ENCODE measurements at regions not wholly inside any gene's neighbourhood (a gene's known extent, or its start where the extent isn't known, plus 50 kb on each side); places are given as distances from the start of the nearest gene placed in this dataset.
"Not testable (repeated sequence)": the region's sequence is repeated elsewhere in the genome, so short reads cannot be mapped to it uniquely, and the experiment has no call there.

- DNase-seq (ENCODE audit: low spot score) (no peak), ATAC-seq (no peak)
- Mint-ChIP-seq H3K27ac (no peak overlapping the region), H3K4me3 (no peak overlapping the region), H3K36me3 (no peaks in the 10 kb centered on the region), H3K9me3 (no peaks in the 10 kb centered on the region), H3K27me3 (ENCODE audit: low read depth) (no peaks in the 10 kb centered on the region), H3K4me1 (no peaks in the 10 kb centered on the region)
- ChIA-PET CTCF (interaction anchor here (1.6 kb wide), 1 partner anchor 11 kb away, joined by 6 read pairs; no protein-coding TSS in a partner anchor), POLR2A (no interaction called here)
- TF ChIP-seq MXD4 (CRISPR knock-in tag; IDR thresholded peaks at IDR 0.05; ENCODE audit: borderline replicate concordance): no peak
Observed at GRCh38 chrX:137164329-137164728, 130.5 kb upstream of the GPR101 start.

- H3K27me3 Mint-ChIP-seq (ENCODE audit: low read depth): no peaks in the 10 kb centered on the region
- DNase-seq (ENCODE audit: low spot score) (peak; percentile 13), ATAC-seq (peak; percentile 77)
- ChIA-PET POLR2A (no interaction called here), CTCF (no interaction called here)
- peaks cover 3% of the 10 kb centered on the region for H3K4me1 Mint-ChIP-seq
- TF ChIP-seq FOXP1 (CRISPR knock-in tag; IDR thresholded peaks at IDR 0.05; ENCODE audit: borderline replicate concordance) (no peak), ZNF425 (CRISPR knock-in tag; conservative IDR thresholded peaks at IDR 0.05) (no peak), E2F4 (CRISPR knock-in tag; IDR thresholded peaks at IDR 0.05; ENCODE audit: borderline replicate concordance, low read depth) (no peak), FOXJ3 (CRISPR knock-in tag; IDR thresholded peaks at IDR 0.05; ENCODE audit: borderline replicate concordance) (no peak), GTF2I (CRISPR knock-in tag; conservative IDR thresholded peaks at IDR 0.05) (no peak), NFE2L1 (CRISPR knock-in tag; IDR thresholded peaks at IDR 0.05) (no peak), ZBTB21 (CRISPR knock-in tag; IDR thresholded peaks at IDR 0.05; ENCODE audit: borderline replicate concordance) (no peak)
- H3K27ac Mint-ChIP-seq: no peak overlapping the region
- H3K4me3 Mint-ChIP-seq: no peak overlapping the region
- no peaks in the 10 kb centered on the region; the same call in 1 of the 2 replicates for H3K36me3 Mint-ChIP-seq
- peaks cover 6% of the 10 kb centered on the region for H3K9me3 Mint-ChIP-seq
Observed at GRCh38 chrX:137151403-137151802, 117.6 kb upstream of the GPR101 start.

- no peak overlapping the region for H3K4me3 Mint-ChIP-seq
- H3K27ac Mint-ChIP-seq: no peak overlapping the region
- H3K9me3 Mint-ChIP-seq: peaks cover 4% of the 10 kb centered on the region
Observed at GRCh38 chrX:137143864-137144263, 110.1 kb upstream of the GPR101 start.

GRCh38 chrX:137122651-137123050 is 88.9 kb upstream of the GPR101 start:
- CTCF ChIA-PET; H3K36me3 Mint-ChIP-seq; H3K27ac Mint-ChIP-seq; H3K4me1 Mint-ChIP-seq; H3K4me3 Mint-ChIP-seq; H3K27me3 Mint-ChIP-seq (ENCODE audit: low read depth); ATAC-seq; POLR2A ChIA-PET; DNase-seq (ENCODE audit: low spot score): not testable (repeated sequence)
- H3K9me3 Mint-ChIP-seq: peaks cover 22% of the 10 kb centered on the region

More at GRCh38 chrX:137143864-137144263, 110.1 kb upstream of the GPR101 start:
- TF ChIP-seq ZNF232 (CRISPR knock-in tag; IDR thresholded peaks at IDR 0.05): no peak
- no peak for TF ChIP-seq ZNF512 (CRISPR knock-in tag; IDR thresholded peaks at IDR 0.05; ENCODE audit: borderline replicate concordance)
- no peak for TF ChIP-seq RELA (CRISPR knock-in tag; IDR thresholded peaks at IDR 0.05; ENCODE audit: borderline replicate concordance)
- no peak for TF ChIP-seq FOXP4 (CRISPR knock-in tag; IDR thresholded peaks at IDR 0.05)
- no peak for TF ChIP-seq USF2 (CRISPR knock-in tag; IDR thresholded peaks at IDR 0.05)
- Mint-ChIP-seq H3K27me3 (ENCODE audit: low read depth) (no peaks in the 10 kb centered on the region), H3K36me3 (no peaks in the 10 kb centered on the region), H3K4me1 (no peaks in the 10 kb centered on the region)
- ChIA-PET CTCF (interaction anchor here (1.3 kb wide), 1 partner anchor 91 kb away, joined by 4 read pairs; no protein-coding TSS in a partner anchor), POLR2A (no interaction called here)
- DNase-seq (ENCODE audit: low spot score) (no peak), ATAC-seq (no peak)
